LNCaP clone FGC (cell line): ENCODE measurements at regions not wholly inside any gene's neighbourhood (a gene's known extent, or its start where the extent isn't known, plus 50 kb on each side); places are given as distances from the start of the nearest gene placed in this dataset.
A peak's percentile ranks its signal among the peaks of the same experiment; 100 is the strongest.
"Not testable (repeated sequence)": the region's sequence is repeated elsewhere in the genome, so short reads cannot be mapped to it uniquely, and the experiment has no call there.

Experiments
- DNase-seq: peaks from one replicate; pipeline ENCODE4 v3.0.0-alpha.2; 2011; ENCODE audit warnings: low read depth
- H3K4me3 ChIP-seq: 2 replicates; pipeline ENCODE4 v1.5.1; 2011; ENCODE audit warnings: mild to moderate bottlenecking, low read depth, low read length, control low read depth
- TF ChIP-seq, protein P1 (sequence below): IDR thresholded peaks from 2 replicates; pipeline ENCODE4 v1.5.1; 2012; ENCODE audit warnings: mild to moderate bottlenecking; ENCODE audit not compliant: control insufficient read depth, insufficient read depth; ENCODE audit errors: extremely low read depth

DNA sequence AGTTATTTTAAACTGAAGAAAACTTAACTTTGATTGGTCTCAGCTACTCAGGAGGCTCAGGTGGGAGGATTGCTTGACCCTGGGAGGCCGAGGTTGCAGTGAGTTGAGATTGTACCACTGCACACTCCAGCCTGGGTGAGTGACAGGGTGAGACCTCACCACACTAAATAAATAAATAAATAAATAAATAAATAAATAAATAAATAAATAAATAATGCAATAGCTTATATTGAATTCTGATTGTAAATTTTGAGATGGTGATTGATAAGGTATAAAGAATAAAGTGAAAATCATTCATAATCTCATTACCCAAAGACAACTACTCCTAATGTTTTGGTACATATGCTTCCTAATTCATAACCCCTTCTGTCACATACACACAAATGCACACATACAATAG, 58.1 kb downstream of the TUBA3C start:
- TF ChIP-seq, protein P1, sequence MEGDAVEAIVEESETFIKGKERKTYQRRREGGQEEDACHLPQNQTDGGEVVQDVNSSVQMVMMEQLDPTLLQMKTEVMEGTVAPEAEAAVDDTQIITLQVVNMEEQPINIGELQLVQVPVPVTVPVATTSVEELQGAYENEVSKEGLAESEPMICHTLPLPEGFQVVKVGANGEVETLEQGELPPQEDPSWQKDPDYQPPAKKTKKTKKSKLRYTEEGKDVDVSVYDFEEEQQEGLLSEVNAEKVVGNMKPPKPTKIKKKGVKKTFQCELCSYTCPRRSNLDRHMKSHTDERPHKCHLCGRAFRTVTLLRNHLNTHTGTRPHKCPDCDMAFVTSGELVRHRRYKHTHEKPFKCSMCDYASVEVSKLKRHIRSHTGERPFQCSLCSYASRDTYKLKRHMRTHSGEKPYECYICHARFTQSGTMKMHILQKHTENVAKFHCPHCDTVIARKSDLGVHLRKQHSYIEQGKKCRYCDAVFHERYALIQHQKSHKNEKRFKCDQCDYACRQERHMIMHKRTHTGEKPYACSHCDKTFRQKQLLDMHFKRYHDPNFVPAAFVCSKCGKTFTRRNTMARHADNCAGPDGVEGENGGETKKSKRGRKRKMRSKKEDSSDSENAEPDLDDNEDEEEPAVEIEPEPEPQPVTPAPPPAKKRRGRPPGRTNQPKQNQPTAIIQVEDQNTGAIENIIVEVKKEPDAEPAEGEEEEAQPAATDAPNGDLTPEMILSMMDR = no peak
- no peak for DNase-seq
- no peak overlapping the region for H3K4me3 ChIP-seq

DNA sequence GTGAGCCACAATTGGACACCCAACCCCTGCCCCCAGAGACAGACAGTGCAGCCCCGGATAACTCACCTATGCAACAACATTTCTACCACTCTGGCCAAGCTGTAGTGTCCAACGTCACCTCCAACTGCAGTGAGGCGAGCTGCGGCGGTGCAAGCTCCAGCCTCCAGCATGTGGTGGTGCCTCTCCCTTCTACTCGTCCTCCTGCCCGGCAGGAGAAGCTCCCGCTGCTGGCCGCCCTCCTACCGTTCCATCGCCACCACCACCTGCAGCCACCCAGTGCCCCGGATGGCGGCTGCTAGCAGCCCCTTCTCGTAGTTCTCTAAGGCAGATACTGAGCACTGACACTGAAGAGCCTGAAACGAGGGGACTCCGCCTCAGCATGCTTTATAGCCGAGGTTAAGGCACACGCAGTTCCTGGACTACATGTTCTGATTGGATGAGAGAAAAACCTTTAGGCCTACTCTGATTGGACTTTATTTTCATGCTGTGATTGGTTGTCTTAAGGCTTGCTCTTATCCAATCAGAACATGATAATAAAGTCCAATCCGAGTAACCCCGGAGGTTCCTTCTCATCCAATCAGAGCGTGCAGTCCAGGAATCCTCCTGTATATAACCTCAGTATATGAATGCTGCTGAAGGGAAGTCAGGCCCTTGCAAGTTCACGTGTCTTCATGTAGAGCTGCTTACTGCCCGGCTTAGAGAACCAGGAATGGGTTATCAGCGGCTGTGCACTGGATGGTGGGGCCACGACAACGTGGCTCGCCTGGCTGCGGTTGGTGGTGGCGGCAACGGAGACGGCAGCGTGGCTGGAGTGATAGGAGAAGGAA, 63.5 kb downstream of the TUBA3C start:
- peak overlapping the region; percentile 55 for H3K4me3 ChIP-seq
- DNase-seq = peak; percentile 71
- TF ChIP-seq, protein P1 = no peak

DNA sequence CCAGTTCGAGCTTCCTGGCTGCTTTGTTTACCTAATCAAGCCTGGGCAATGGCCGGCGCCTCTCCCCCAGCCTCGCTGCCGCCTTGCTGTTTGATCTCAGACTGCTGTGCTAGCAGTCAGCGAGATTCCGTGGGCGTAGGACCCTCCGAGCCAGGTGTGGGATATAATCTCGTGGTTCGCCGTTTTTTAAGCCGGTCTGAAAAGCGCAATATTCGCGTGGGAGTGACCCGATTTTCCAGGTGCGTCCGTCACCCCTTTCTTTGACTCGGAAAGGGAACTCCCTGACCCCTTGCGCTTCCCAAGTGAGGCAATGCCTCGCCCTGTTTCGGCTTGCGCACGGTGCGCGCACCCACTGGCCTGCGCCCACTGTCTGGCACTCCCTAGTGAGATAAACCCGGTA, 72.4 kb downstream of the TUBA3C start:
- DNase-seq = not testable (repeated sequence)
- peak overlapping the region; percentile 53 for H3K4me3 ChIP-seq

DNA sequence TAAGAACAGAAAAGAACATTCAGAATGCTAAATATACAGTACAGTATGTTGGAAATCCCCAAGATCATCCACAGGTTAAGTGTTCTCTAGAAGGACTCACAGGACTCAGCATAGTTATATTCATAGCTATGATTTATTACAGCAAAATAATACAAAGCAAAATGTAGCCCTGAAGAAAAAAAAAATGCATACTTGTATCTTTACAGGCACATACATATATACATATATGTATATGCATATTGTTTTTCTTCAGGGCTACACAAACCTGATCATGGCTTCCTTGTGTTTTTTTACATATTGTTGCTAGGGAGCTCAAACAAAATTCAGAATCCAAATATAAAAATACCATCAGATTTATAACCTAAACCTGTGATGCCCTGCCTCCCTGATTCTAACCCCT, 78.5 kb downstream of the TUBA3C start:
- TF ChIP-seq, protein P1 = no peak
- no peak for DNase-seq
- H3K4me3 ChIP-seq = no peak overlapping the region

DNA sequence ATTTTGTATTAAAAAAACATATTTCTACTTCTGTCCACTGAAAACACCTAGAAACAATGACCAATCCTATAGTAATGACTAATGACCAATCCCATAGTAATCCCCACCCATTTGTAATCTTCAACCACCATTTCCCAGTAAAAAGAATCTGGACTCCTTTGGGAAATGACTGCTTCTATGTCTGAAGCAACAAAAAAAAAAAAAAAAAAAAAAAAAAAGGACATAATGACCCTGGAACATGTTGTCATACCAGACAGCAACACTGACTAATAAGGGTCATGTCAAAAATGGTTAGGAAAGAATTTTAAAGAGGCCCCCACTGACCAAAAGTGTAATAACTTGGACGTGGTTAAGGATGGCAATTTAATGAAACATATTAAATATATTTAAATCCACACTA, 88.3 kb downstream of the TUBA3C start:
- DNase-seq = no peak
- TF ChIP-seq, protein P1 = no peak
- H3K4me3 ChIP-seq = no peak overlapping the region

DNA sequence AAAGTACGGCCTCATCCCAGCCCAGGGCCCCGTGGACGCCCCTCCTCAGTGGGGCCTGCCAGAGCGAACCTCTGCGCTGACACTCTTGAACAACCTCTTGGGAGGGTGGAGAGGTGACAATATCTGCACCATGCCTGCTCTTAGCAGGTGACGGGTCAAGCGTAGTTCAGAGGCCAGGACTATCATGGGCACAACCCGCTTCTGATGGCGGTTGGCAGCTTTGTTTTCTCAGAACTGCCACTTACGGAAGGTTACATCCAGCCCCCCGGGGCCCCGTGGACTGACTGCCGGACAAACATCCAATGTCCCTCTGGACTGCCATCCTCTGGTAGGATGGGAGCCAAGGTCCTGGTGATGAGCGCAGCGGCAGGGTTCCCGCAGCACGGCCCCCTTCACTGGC, 91.1 kb downstream of the TUBA3C start:
- no peak overlapping the region for H3K4me3 ChIP-seq
- DNase-seq = no peak
- TF ChIP-seq, protein P1 = no peak

DNA sequence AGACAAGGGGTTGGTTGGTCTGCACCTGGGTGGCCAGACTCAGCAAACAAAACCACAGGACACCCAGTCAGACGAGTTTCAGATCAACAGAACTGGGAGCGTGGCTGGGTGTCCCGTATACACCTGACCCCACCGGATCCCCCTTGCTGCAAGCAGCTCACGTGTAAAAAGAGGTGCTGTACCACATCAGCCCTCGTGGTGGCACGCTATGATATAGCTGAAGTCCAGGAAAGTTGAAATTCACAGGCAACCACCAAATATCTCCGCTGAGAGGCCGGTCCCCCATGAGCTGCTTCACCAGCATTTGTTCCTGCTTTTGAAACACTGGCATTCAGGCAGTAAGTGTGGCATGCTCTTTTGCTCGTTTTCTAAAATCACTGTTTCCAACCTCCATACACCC, 92.3 kb downstream of the TUBA3C start:
- TF ChIP-seq, protein P1 = peak; percentile 74
- DNase-seq = no peak

More for the DNA sequence above, 92.3 kb downstream of the TUBA3C start:
- H3K4me3 ChIP-seq = no peak overlapping the region
